GM23338 (cell line): ENCODE measurements at regions not wholly inside any gene's neighbourhood (a gene's known extent, or its start where the extent isn't known, plus 50 kb on each side); places are given as distances from the start of the nearest gene placed in this dataset.

Experiments used
- CREB1 ChIP-seq: fragments of 250-450 bp; sonication (Bioruptor Pico); IDR thresholded peaks from 2 replicates; pipeline ENCODE4 v1.5.0; 2020; ENCODE audit warnings: low read depth, mild to moderate bottlenecking, moderate library complexity
- EZH2 ChIP-seq: fragments of 200-600 bp; sonication (generic); IDR thresholded peaks from one replicate; pipeline ENCODE4 v1.8.0; 2017; ENCODE audit warnings: antibody characterized with exemption, mild to moderate bottlenecking, low read depth; ENCODE audit not compliant: unreplicated experiment
- EZH2phosphoT487 ChIP-seq: fragments of 200-600 bp; sonication (generic); IDR thresholded peaks from one replicate; pipeline ENCODE4 v1.8.1; 2018; ENCODE audit warnings: antibody characterized with exemption; ENCODE audit not compliant: unreplicated experiment
- JUNB ChIP-seq: IDR thresholded peaks from one replicate; pipeline ENCODE4 v1.6.1; 2016; ENCODE audit warnings: antibody characterized with exemption; ENCODE audit not compliant: unreplicated experiment
- POLR2AphosphoS5 ChIP-seq: IDR thresholded peaks from 2 replicates; pipeline ENCODE4 v1.6.1; 2016; ENCODE audit warnings: antibody characterized with exemption, low read depth
- ZNF114 ChIP-seq: fragments of 250-450 bp; sonication (Bioruptor Pico); IDR thresholded peaks from 2 replicates; pipeline ENCODE4 v1.5.0; 2020; ENCODE audit warnings: mild to moderate bottlenecking, moderate library complexity
- ZNF331 ChIP-seq: fragments of 250-450 bp; sonication (Bioruptor Pico); IDR thresholded peaks from 2 replicates; pipeline ENCODE4 v1.5.0; 2020; ENCODE audit warnings: low read depth, mild to moderate bottlenecking, moderate library complexity
- TF ChIP-seq, protein P1 (sequence below), 2 experiments: fragments of 200-600 bp in 1 of 2; sonication (generic) in 1 of 2; conservative IDR thresholded peaks; 2 replicates each; pipeline versions ENCODE4 v1.5.1 to v1.6.1; 2016 to 2017; ENCODE audit warnings: antibody characterized with exemption in 2 of 2, low read depth in 2 of 2, mild to moderate bottlenecking in 2 of 2, moderate library complexity in 1 of 2
- TF ChIP-seq, protein P2 (sequence below): IDR thresholded peaks from one replicate; pipeline ENCODE4 v1.6.1; 2018; ENCODE audit warnings: antibody characterized with exemption; ENCODE audit not compliant: unreplicated experiment
- TF ChIP-seq, protein P3 (sequence below): IDR thresholded peaks from 2 replicates; pipeline ENCODE4 v1.6.1; 2016; ENCODE audit warnings: antibody characterized with exemption

DNA sequence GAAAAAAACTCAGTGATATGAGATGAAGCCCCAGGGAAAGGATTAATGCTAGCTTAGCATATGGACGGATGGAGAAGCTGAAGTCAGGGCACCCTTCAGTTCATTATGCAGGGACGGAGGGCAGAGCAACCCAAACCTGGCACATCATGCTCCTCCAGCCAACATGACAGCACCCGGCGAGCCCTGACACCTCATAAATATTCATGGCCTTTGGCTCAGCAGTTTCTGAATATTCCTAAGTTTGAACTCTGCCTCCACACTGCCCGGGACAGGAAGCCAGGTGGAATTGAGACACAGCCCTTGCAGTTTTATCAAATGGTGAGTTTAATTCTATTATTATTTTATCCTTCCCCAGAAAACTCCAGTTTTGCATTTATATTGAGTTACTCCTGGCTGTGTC, 87.3 kb upstream of the SH3BP4 start:
- TF ChIP-seq, protein P1, sequence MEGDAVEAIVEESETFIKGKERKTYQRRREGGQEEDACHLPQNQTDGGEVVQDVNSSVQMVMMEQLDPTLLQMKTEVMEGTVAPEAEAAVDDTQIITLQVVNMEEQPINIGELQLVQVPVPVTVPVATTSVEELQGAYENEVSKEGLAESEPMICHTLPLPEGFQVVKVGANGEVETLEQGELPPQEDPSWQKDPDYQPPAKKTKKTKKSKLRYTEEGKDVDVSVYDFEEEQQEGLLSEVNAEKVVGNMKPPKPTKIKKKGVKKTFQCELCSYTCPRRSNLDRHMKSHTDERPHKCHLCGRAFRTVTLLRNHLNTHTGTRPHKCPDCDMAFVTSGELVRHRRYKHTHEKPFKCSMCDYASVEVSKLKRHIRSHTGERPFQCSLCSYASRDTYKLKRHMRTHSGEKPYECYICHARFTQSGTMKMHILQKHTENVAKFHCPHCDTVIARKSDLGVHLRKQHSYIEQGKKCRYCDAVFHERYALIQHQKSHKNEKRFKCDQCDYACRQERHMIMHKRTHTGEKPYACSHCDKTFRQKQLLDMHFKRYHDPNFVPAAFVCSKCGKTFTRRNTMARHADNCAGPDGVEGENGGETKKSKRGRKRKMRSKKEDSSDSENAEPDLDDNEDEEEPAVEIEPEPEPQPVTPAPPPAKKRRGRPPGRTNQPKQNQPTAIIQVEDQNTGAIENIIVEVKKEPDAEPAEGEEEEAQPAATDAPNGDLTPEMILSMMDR (conservative IDR thresholded peaks at IDR 0.05; ENCODE audit: low read depth in 2 of 2): no peak
- TF ChIP-seq EZH2phosphoT487: no peak
- no peak for TF ChIP-seq POLR2AphosphoS5
- no peak for TF ChIP-seq EZH2
- TF ChIP-seq JUNB: no peak
- TF ChIP-seq, protein P2, sequence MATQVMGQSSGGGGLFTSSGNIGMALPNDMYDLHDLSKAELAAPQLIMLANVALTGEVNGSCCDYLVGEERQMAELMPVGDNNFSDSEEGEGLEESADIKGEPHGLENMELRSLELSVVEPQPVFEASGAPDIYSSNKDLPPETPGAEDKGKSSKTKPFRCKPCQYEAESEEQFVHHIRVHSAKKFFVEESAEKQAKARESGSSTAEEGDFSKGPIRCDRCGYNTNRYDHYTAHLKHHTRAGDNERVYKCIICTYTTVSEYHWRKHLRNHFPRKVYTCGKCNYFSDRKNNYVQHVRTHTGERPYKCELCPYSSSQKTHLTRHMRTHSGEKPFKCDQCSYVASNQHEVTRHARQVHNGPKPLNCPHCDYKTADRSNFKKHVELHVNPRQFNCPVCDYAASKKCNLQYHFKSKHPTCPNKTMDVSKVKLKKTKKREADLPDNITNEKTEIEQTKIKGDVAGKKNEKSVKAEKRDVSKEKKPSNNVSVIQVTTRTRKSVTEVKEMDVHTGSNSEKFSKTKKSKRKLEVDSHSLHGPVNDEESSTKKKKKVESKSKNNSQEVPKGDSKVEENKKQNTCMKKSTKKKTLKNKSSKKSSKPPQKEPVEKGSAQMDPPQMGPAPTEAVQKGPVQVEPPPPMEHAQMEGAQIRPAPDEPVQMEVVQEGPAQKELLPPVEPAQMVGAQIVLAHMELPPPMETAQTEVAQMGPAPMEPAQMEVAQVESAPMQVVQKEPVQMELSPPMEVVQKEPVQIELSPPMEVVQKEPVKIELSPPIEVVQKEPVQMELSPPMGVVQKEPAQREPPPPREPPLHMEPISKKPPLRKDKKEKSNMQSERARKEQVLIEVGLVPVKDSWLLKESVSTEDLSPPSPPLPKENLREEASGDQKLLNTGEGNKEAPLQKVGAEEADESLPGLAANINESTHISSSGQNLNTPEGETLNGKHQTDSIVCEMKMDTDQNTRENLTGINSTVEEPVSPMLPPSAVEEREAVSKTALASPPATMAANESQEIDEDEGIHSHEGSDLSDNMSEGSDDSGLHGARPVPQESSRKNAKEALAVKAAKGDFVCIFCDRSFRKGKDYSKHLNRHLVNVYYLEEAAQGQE: no peak
- TF ChIP-seq, protein P3, sequence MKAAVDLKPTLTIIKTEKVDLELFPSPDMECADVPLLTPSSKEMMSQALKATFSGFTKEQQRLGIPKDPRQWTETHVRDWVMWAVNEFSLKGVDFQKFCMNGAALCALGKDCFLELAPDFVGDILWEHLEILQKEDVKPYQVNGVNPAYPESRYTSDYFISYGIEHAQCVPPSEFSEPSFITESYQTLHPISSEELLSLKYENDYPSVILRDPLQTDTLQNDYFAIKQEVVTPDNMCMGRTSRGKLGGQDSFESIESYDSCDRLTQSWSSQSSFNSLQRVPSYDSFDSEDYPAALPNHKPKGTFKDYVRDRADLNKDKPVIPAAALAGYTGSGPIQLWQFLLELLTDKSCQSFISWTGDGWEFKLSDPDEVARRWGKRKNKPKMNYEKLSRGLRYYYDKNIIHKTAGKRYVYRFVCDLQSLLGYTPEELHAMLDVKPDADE: no peak
- TF ChIP-seq ZNF114 (CRISPR knock-in tag): no peak
- TF ChIP-seq CREB1 (CRISPR knock-in tag): no peak
- TF ChIP-seq ZNF331 (CRISPR knock-in tag): no peak
